ENCODE measurements at regions not wholly inside any gene's neighbourhood (a gene's known extent, or its start where the extent isn't known, plus 50 kb on each side); places are given as distances from the start of the nearest gene placed in this dataset.

GRCh38 chr4:63799166-63799565 lies 610.1 kb downstream of the TECRL start:
- Histone ChIP-seq H3K9me3 (ENCODE audit: control insufficient read depth in 1 of 2, low read length in 2 of 2) (no peaks in the 10 kb centered on the region), H3K36me3 (ENCODE audit: control insufficient read depth in 1 of 2, insufficient read depth in 2 of 2, low read length in 2 of 2) (no peaks in the 10 kb centered on the region), H3K27me3 (ENCODE audit: low read depth, low read length) (no peaks in the 10 kb centered on the region), H3K4me3 (ENCODE audit: low read depth in 1 of 2, low read length in 2 of 2) (no peak overlapping the region), H3K4me1 (ENCODE audit: control insufficient read depth in 1 of 2, insufficient read depth in 2 of 2, low read length in 2 of 2) (no peaks in the 10 kb centered on the region), H3K27ac (ENCODE audit: low read length) (no peak overlapping the region)

- Histone ChIP-seq H3K4me3 (ENCODE audit: low read depth in 1 of 2, low read length in 2 of 2) (no peak overlapping the region), H3K36me3 (ENCODE audit: control insufficient read depth in 1 of 2, insufficient read depth in 2 of 2, low read length in 2 of 2) (no peaks in the 10 kb centered on the region), H3K9me3 (ENCODE audit: control insufficient read depth in 1 of 2, low read length in 2 of 2) (no peaks in the 10 kb centered on the region)
Measured at GRCh38 chr4:63795301-63795700, 613.9 kb downstream of the TECRL start.

DNA sequence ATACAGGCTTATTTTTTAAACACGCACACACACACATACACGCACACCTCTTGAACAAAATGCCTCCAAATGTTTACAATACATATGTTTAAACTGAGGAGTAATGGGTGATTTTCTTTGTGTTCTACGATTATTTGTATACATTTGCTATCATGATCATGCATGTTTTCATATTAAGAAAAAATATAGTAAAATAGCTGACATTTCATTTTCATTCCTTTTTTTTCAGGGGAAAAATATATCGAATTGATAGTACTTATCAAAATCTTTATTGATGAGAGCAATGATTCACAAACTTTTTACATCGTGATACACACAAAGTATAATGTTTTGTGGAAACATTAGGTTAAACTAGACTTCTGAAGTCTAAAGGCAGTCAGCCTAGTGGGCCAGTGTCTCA lies 618.9 kb downstream of the TECRL start:
- Histone ChIP-seq H3K4me3 (ENCODE audit: low read depth in 1 of 2, low read length in 2 of 2) (no peak overlapping the region), H3K4me1 (ENCODE audit: control insufficient read depth in 1 of 2, insufficient read depth in 2 of 2, low read length in 2 of 2) (no peaks in the 10 kb centered on the region), H3K36me3 (ENCODE audit: control insufficient read depth in 1 of 2, insufficient read depth in 2 of 2, low read length in 2 of 2) (no peaks in the 10 kb centered on the region), H3K27ac (ENCODE audit: low read length) (no peak overlapping the region), H3K27me3 (ENCODE audit: low read depth, low read length) (no peaks in the 10 kb centered on the region), H3K9me3 (ENCODE audit: control insufficient read depth in 1 of 2, low read length in 2 of 2) (no peaks in the 10 kb centered on the region)

More at GRCh38 chr4:63795301-63795700, 613.9 kb downstream of the TECRL start:
- no peak overlapping the region for H3K27ac ChIP-seq (ENCODE audit: low read length)
- no peaks in the 10 kb centered on the region for H3K4me1 ChIP-seq (ENCODE audit: control insufficient read depth in 1 of 2, insufficient read depth in 2 of 2, low read length in 2 of 2)
- no peaks in the 10 kb centered on the region for H3K27me3 ChIP-seq (ENCODE audit: low read depth, low read length)

DNA sequence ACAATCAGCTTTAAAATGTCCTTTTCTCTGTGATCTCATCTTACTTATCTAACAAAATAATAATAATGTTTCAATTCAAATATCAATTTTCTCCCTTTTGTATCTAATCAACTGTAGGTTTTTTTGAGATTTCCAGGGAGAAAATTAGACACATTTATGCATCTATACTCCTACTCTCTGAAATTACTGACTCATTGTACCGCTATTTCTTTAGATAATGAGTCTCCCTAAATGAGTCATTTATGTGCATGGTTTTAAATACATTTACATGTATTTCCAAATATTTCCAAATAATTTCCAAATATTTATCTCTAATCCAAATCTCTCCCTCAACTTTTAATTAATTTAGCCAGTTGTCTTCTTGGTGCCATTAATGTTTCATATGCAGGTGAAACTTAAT lies 621.0 kb downstream of the TECRL start:
- Histone ChIP-seq H3K27me3 (ENCODE audit: low read depth, low read length) (no peaks in the 10 kb centered on the region), H3K4me3 (ENCODE audit: low read depth in 1 of 2, low read length in 2 of 2) (no peak overlapping the region), H3K9me3 (ENCODE audit: control insufficient read depth in 1 of 2, low read length in 2 of 2) (no peaks in the 10 kb centered on the region), H3K27ac (ENCODE audit: low read length) (no peak overlapping the region), H3K36me3 (ENCODE audit: control insufficient read depth in 1 of 2, insufficient read depth in 2 of 2, low read length in 2 of 2) (no peaks in the 10 kb centered on the region), H3K4me1 (ENCODE audit: control insufficient read depth in 1 of 2, insufficient read depth in 2 of 2, low read length in 2 of 2) (no peaks in the 10 kb centered on the region)

GRCh38 chr4:63787326-63787725 lies 621.9 kb downstream of the TECRL start:
- Histone ChIP-seq H3K4me1 (ENCODE audit: control insufficient read depth in 1 of 2, insufficient read depth in 2 of 2, low read length in 2 of 2) (no peaks in the 10 kb centered on the region), H3K36me3 (ENCODE audit: control insufficient read depth in 1 of 2, insufficient read depth in 2 of 2, low read length in 2 of 2) (no peaks in the 10 kb centered on the region), H3K27me3 (ENCODE audit: low read depth, low read length) (no peaks in the 10 kb centered on the region), H3K27ac (ENCODE audit: low read length) (no peak overlapping the region), H3K9me3 (ENCODE audit: control insufficient read depth in 1 of 2, low read length in 2 of 2) (no peaks in the 10 kb centered on the region), H3K4me3 (ENCODE audit: low read depth in 1 of 2, low read length in 2 of 2) (no peak overlapping the region)

- Histone ChIP-seq H3K4me3 (ENCODE audit: low read depth in 1 of 2, low read length in 2 of 2) (no peak overlapping the region), H3K27me3 (ENCODE audit: low read depth, low read length) (no peaks in the 10 kb centered on the region), H3K36me3 (ENCODE audit: control insufficient read depth in 1 of 2, insufficient read depth in 2 of 2, low read length in 2 of 2) (no peaks in the 10 kb centered on the region), H3K4me1 (ENCODE audit: control insufficient read depth in 1 of 2, insufficient read depth in 2 of 2, low read length in 2 of 2) (no peaks in the 10 kb centered on the region), H3K9me3 (ENCODE audit: control insufficient read depth in 1 of 2, low read length in 2 of 2) (no peaks in the 10 kb centered on the region), H3K27ac (ENCODE audit: low read length) (no peak overlapping the region)
Measured at GRCh38 chr4:63786171-63786570, 623.1 kb downstream of the TECRL start.

DNA sequence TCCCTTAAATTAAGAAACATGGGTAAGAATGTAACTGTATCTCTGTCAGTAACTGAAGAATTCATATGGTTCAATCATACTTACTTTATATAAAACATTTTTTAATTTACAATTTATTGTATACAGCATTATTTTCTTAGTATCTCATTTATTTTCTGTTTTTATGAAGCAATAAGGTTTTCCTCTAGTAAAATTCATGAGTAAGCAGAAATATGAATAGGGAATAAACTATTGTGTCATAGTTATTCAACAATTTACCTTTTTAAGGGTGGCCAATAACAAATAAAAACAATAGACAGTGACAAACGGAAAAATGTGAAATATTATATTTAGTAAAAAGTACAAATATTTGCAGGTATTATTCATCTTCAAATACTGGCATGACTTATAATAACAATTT lies 624.4 kb downstream of the TECRL start:
- H3K36me3 ChIP-seq (ENCODE audit: control insufficient read depth in 1 of 2, insufficient read depth in 2 of 2, low read length in 2 of 2), result no peaks in the 10 kb centered on the region
- no peaks in the 10 kb centered on the region for H3K4me1 ChIP-seq (ENCODE audit: control insufficient read depth in 1 of 2, insufficient read depth in 2 of 2, low read length in 2 of 2)
- no peaks in the 10 kb centered on the region for H3K27me3 ChIP-seq (ENCODE audit: low read depth, low read length)
- no peak overlapping the region for H3K27ac ChIP-seq (ENCODE audit: low read length)
- no peak overlapping the region for H3K4me3 ChIP-seq (ENCODE audit: low read depth in 1 of 2, low read length in 2 of 2)
- H3K9me3 ChIP-seq (ENCODE audit: control insufficient read depth in 1 of 2, low read length in 2 of 2), result no peaks in the 10 kb centered on the region

- no peaks in the 10 kb centered on the region for H3K27me3 ChIP-seq (ENCODE audit: low read depth, low read length)
- no peak overlapping the region for H3K4me3 ChIP-seq (ENCODE audit: low read depth in 1 of 2, low read length in 2 of 2)
- H3K27ac ChIP-seq (ENCODE audit: low read length), result no peak overlapping the region
Measured at GRCh38 chr4:63777601-63778000, 631.6 kb downstream of the TECRL start.

DNA sequence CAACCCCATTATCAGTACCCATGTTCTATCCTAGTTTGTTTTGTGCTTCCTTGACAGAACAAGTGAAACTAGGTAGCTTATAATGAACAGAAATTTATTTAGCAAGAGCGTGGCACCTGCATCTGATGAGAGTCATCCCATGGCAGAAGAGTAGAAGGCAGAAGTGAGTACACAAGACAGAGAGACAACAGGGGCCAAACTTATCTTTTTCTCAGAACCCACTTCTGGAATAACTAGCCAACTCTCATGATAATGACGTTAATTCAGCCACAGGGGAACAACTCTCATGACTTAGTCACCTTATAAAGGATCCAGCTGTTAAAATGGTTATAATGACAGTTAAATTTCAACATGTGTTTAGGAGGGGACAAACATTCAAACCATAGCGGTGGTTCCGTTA lies 644.9 kb downstream of the TECRL start:
- Histone ChIP-seq H3K27ac (ENCODE audit: low read length) (no peak overlapping the region), H3K36me3 (ENCODE audit: control insufficient read depth in 1 of 2, insufficient read depth in 2 of 2, low read length in 2 of 2) (no peaks in the 10 kb centered on the region), H3K4me1 (ENCODE audit: control insufficient read depth in 1 of 2, insufficient read depth in 2 of 2, low read length in 2 of 2) (no peaks in the 10 kb centered on the region)

More at GRCh38 chr4:63777601-63778000, 631.6 kb downstream of the TECRL start:
- no peaks in the 10 kb centered on the region for H3K36me3 ChIP-seq (ENCODE audit: control insufficient read depth in 1 of 2, insufficient read depth in 2 of 2, low read length in 2 of 2)
- H3K9me3 ChIP-seq (ENCODE audit: control insufficient read depth in 1 of 2, low read length in 2 of 2), result no peaks in the 10 kb centered on the region
- H3K4me1 ChIP-seq (ENCODE audit: control insufficient read depth in 1 of 2, insufficient read depth in 2 of 2, low read length in 2 of 2), result no peaks in the 10 kb centered on the region

GRCh38 chr4:63757929-63758328 lies 651.3 kb downstream of the TECRL start:
- H3K9me3 ChIP-seq (ENCODE audit: control insufficient read depth in 1 of 2, low read length in 2 of 2), result no peaks in the 10 kb centered on the region
- H3K36me3 ChIP-seq (ENCODE audit: control insufficient read depth in 1 of 2, insufficient read depth in 2 of 2, low read length in 2 of 2), result no peaks in the 10 kb centered on the region
- H3K27ac ChIP-seq (ENCODE audit: low read length), result no peak overlapping the region
- H3K4me1 ChIP-seq (ENCODE audit: control insufficient read depth in 1 of 2, insufficient read depth in 2 of 2, low read length in 2 of 2), result no peaks in the 10 kb centered on the region
- H3K27me3 ChIP-seq (ENCODE audit: low read depth, low read length), result no peaks in the 10 kb centered on the region
- H3K4me3 ChIP-seq (ENCODE audit: low read depth in 1 of 2, low read length in 2 of 2), result no peak overlapping the region

More for the DNA sequence above, 644.9 kb downstream of the TECRL start:
- no peak overlapping the region for H3K4me3 ChIP-seq (ENCODE audit: low read depth in 1 of 2, low read length in 2 of 2)
- H3K9me3 ChIP-seq (ENCODE audit: control insufficient read depth in 1 of 2, low read length in 2 of 2), result no peaks in the 10 kb centered on the region
- H3K27me3 ChIP-seq (ENCODE audit: low read depth, low read length), result no peaks in the 10 kb centered on the region

DNA sequence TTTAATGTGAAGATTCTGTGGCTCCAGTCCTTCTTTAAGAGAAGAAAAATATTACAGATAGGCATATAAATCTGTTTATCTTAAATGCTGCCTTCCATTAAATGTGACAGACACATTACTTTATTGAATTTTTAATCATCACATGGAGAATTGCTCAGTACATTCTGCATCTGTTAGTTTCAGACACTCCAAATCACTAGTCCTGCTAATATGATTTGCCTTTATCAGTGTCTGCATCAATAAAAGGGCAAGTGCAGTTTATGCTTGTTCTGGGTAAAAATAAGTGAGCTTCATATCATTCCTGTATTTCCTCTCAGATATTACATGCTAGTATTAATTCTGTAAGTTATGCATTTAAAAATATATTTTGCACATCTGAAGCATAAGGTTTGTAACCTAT lies 666.4 kb downstream of the TECRL start:
- H3K4me1 ChIP-seq (ENCODE audit: control insufficient read depth in 1 of 2, insufficient read depth in 2 of 2, low read length in 2 of 2), result no peaks in the 10 kb centered on the region
- no peaks in the 10 kb centered on the region for H3K9me3 ChIP-seq (ENCODE audit: control insufficient read depth in 1 of 2, low read length in 2 of 2)
- no peak overlapping the region for H3K4me3 ChIP-seq (ENCODE audit: low read depth in 1 of 2, low read length in 2 of 2)
- H3K27me3 ChIP-seq (ENCODE audit: low read depth, low read length), result no peaks in the 10 kb centered on the region
- H3K27ac ChIP-seq (ENCODE audit: low read length), result no peak overlapping the region
- H3K36me3 ChIP-seq (ENCODE audit: control insufficient read depth in 1 of 2, insufficient read depth in 2 of 2, low read length in 2 of 2), result no peaks in the 10 kb centered on the region

DNA sequence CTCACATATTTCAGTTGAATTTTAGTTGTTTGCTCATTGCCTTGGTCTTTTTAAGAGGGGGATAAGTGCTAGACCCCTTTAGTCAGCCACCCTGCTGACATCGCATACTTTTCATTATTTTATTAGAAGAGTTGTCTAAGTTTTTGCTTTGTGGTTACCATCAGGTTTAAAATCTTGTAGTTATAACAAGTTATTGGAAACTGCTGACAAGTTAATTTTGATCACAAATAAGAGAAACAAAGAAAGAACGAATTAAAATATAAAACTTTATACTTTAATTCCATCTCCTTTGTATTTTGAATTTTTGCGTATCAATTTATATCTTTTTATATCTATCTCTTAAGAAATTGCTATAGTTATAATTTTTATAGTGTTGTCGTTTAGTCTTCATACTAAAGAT lies 679.7 kb downstream of the TECRL start:
- Histone ChIP-seq H3K27ac (ENCODE audit: low read length) (no peak overlapping the region), H3K36me3 (ENCODE audit: control insufficient read depth in 1 of 2, insufficient read depth in 2 of 2, low read length in 2 of 2) (no peaks in the 10 kb centered on the region), H3K27me3 (ENCODE audit: low read depth, low read length) (no peaks in the 10 kb centered on the region), H3K9me3 (ENCODE audit: control insufficient read depth in 1 of 2, low read length in 2 of 2) (no peaks in the 10 kb centered on the region), H3K4me1 (ENCODE audit: control insufficient read depth in 1 of 2, insufficient read depth in 2 of 2, low read length in 2 of 2) (no peaks in the 10 kb centered on the region), H3K4me3 (ENCODE audit: low read depth in 1 of 2, low read length in 2 of 2) (no peak overlapping the region)

Data from muscle layer of duodenum (tissue), 2 donors.